Neural cell (in vitro differentiated cells): ENCODE measurements at regions not wholly inside any gene's neighbourhood (a gene's known extent, or its start where the extent isn't known, plus 50 kb on each side); places are given as distances from the start of the nearest gene placed in this dataset.

Source experiments
- H2AFZ ChIP-seq: fragments of 200-600, 300-800 bp; sonication (generic), shearing (Covaris generic); 2 replicates; pipeline ENCODE4 v1.6.0; 2014; ENCODE audit warnings: low read depth, mild to moderate bottlenecking, antibody characterized with exemption, low read length, moderate library complexity
- H3F3A ChIP-seq: fragments of 200-600 bp; shearing (Covaris generic); 2 replicates; pipeline ENCODE4 v1.6.1; 2016; ENCODE audit warnings: mild to moderate bottlenecking, moderate library complexity, mixed read lengths, antibody characterized with exemption, low read length; ENCODE audit not compliant: insufficient read depth, poor library complexity, severe bottlenecking
- H3K27ac ChIP-seq: fragments of 200-600, 300-800 bp; sonication (generic), shearing (Covaris generic); 2 replicates; pipeline ENCODE4 v1.5.1; 2014; ENCODE audit warnings: mild to moderate bottlenecking, low read length, moderate library complexity
- H3K27me3 ChIP-seq: fragments of 300-800, 200-600 bp; sonication (generic), shearing (Covaris generic); 2 replicates; pipeline ENCODE4 v1.6.0; 2014; ENCODE audit warnings: mild to moderate bottlenecking, low read depth, low read length, moderate library complexity; ENCODE audit not compliant: insufficient read depth
- H3K36me3 ChIP-seq: fragments of 300-800, 200-600 bp; sonication (generic), shearing (Covaris generic); 2 replicates; pipeline ENCODE4 v1.5.1; 2014; ENCODE audit warnings: mild to moderate bottlenecking, antibody characterized with exemption, low read length, moderate library complexity; ENCODE audit not compliant: insufficient read depth
- H3K4me2 ChIP-seq: fragments of 300-800, 200-600 bp; sonication (generic), shearing (Covaris generic); 2 replicates; pipeline ENCODE4 v1.6.0; 2014; ENCODE audit warnings: mild to moderate bottlenecking, low read length
- H3K4me3 ChIP-seq: fragments of 300-800, 200-600 bp; sonication (generic), shearing (Covaris generic); 2 replicates; pipeline ENCODE4 v1.5.1; 2014; ENCODE audit warnings: mild to moderate bottlenecking, low read length, moderate library complexity
- H3K79me2 ChIP-seq: fragments of 200-600 bp; shearing (Covaris generic); replicated peaks from 2 replicates; pipeline ENCODE4 v1.6.0; 2014; ENCODE audit warnings: mild to moderate bottlenecking, low read length, moderate library complexity; ENCODE audit not compliant: insufficient read depth
- H3K9ac ChIP-seq: fragments of 300-800, 200-600 bp; sonication (generic), shearing (Covaris generic); 2 replicates; pipeline ENCODE4 v1.6.1; 2016; ENCODE audit warnings: mild to moderate bottlenecking, low read length, mixed read lengths
- H3K9me2 ChIP-seq: fragments of 200-600 bp; shearing (Covaris generic); 2 replicates; pipeline ENCODE4 v1.6.1; 2016; ENCODE audit warnings: mild to moderate bottlenecking, low read length, mixed read lengths; ENCODE audit not compliant: insufficient read depth
- H3K9me3 ChIP-seq: fragments of 200-600, 300-800 bp; sonication (generic), shearing (Covaris generic); 2 replicates; pipeline ENCODE4 v1.6.1; 2016; ENCODE audit warnings: mild to moderate bottlenecking, mixed run types, low read length, moderate library complexity, mixed read lengths
- H4K20me1 ChIP-seq: fragments of 200-600 bp; shearing (Covaris generic); 2 replicates; pipeline ENCODE4 v1.6.1; 2016; ENCODE audit warnings: mild to moderate bottlenecking, mixed run types; ENCODE audit not compliant: insufficient read depth
- CTCF ChIP-seq: fragments of 450-650 bp; IDR thresholded peaks from 2 replicates; pipeline ENCODE4 v1.5.1; 2014; ENCODE audit warnings: antibody characterized with exemption, mild to moderate bottlenecking, moderate library complexity; ENCODE audit not compliant: poor library complexity, severe bottlenecking
- EP300 ChIP-seq: fragments of 450-650 bp; conservative IDR thresholded peaks from 2 replicates; pipeline ENCODE4 v1.6.1; 2014; ENCODE audit warnings: antibody characterized with exemption, mild to moderate bottlenecking, moderate library complexity; ENCODE audit not compliant: poor library complexity, severe bottlenecking
- EZH2 ChIP-seq: fragments of 200-600, 300-800 bp; shearing (Covaris generic), sonication (generic); IDR thresholded peaks from 2 replicates; pipeline ENCODE4 v1.6.1; 2014; ENCODE audit warnings: antibody characterized with exemption, low read length, borderline replicate concordance, mild to moderate bottlenecking; ENCODE audit not compliant: insufficient read depth, poor library complexity, severe bottlenecking
- MXI1 ChIP-seq: fragments of 450-650 bp; conservative IDR thresholded peaks from 2 replicates; pipeline ENCODE4 v1.6.1; 2014; ENCODE audit warnings: antibody characterized with exemption, mild to moderate bottlenecking; ENCODE audit not compliant: poor library complexity, severe bottlenecking
- POLR2AphosphoS5 ChIP-seq: IDR thresholded peaks from 2 replicates; pipeline ENCODE4 v1.6.1; 2012
- RAD21 ChIP-seq: fragments of 450-650 bp; conservative IDR thresholded peaks from 2 replicates; pipeline ENCODE4 v1.6.1; 2014; ENCODE audit warnings: antibody characterized with exemption, mild to moderate bottlenecking, moderate library complexity
- REST ChIP-seq: IDR thresholded peaks from 2 replicates; pipeline ENCODE4 v1.6.1; 2012; ENCODE audit warnings: borderline replicate concordance
- SMC3 ChIP-seq: fragments of 450-650 bp; conservative IDR thresholded peaks from 2 replicates; pipeline ENCODE4 v1.6.1; 2014; ENCODE audit warnings: antibody characterized with exemption, mild to moderate bottlenecking, moderate library complexity; ENCODE audit not compliant: poor library complexity
- TAF1 ChIP-seq: IDR thresholded peaks from 2 replicates; pipeline ENCODE4 v1.6.1; 2012; ENCODE audit warnings: low read depth

GRCh38 chr5:124180875-124181461, 565.5 kb downstream of the ZNF608 start:
- no peaks in the 10 kb centered on the region for H3K27me3 ChIP-seq
- no peaks in the 10 kb centered on the region for H3K9me2 ChIP-seq
- H3F3A ChIP-seq, result no peaks in the 10 kb centered on the region
- no peak overlapping the region for H3K27ac ChIP-seq
- no peak overlapping the region for H3K4me2 ChIP-seq
- H3K79me2 ChIP-seq, result no peaks in the 10 kb centered on the region
- TF ChIP-seq TAF1 (no peak), SMC3 (no peak), RAD21 (no peak), MXI1 (no peak), EP300 (no peak), EZH2 (no peak), REST (no peak)
- no peaks in the 10 kb centered on the region for H3K9me3 ChIP-seq
- H4K20me1 ChIP-seq, result no peaks in the 10 kb centered on the region
- no peak overlapping the region for H3K9ac ChIP-seq
- H3K4me3 ChIP-seq, result no peak overlapping the region
- no peak overlapping the region for H2AFZ ChIP-seq
- no peaks in the 10 kb centered on the region for H3K36me3 ChIP-seq

- Histone ChIP-seq H3K9me3 (no peaks in the 10 kb centered on the region), H4K20me1 (no peaks in the 10 kb centered on the region), H3K4me2 (no peak overlapping the region), H3K4me3 (no peak overlapping the region), H3K9ac (no peak overlapping the region), H3K27me3 (no peaks in the 10 kb centered on the region), H2AFZ (no peak overlapping the region), H3K27ac (no peak overlapping the region), H3K79me2 (no peaks in the 10 kb centered on the region), H3K36me3 (no peaks in the 10 kb centered on the region), H3F3A (no peaks in the 10 kb centered on the region), H3K9me2 (no peaks in the 10 kb centered on the region)
- TF ChIP-seq MXI1 (no peak), EZH2 (no peak), RAD21 (no peak)
These were observed 566.1 kb downstream of the ZNF608 start for GRCh38 chr5:124180299-124180874.

GRCh38 chr5:124179819-124180218, 566.6 kb downstream of the ZNF608 start:
- Histone ChIP-seq H3K36me3 (no peaks in the 10 kb centered on the region), H3K4me3 (no peak overlapping the region), H3K79me2 (no peaks in the 10 kb centered on the region), H3K9me2 (no peaks in the 10 kb centered on the region), H3K27me3 (no peaks in the 10 kb centered on the region), H3K27ac (no peak overlapping the region), H4K20me1 (no peaks in the 10 kb centered on the region), H3F3A (no peaks in the 10 kb centered on the region), H3K9me3 (no peaks in the 10 kb centered on the region), H3K4me2 (no peak overlapping the region), H3K9ac (no peak overlapping the region), H2AFZ (no peak overlapping the region)
- no peak for TF ChIP-seq CTCF
- TF ChIP-seq EP300, result no peak
- TF ChIP-seq TAF1, result no peak
- TF ChIP-seq POLR2AphosphoS5, result no peak
- TF ChIP-seq MXI1, result no peak
- TF ChIP-seq REST, result no peak
- TF ChIP-seq SMC3, result no peak
- no peak for TF ChIP-seq RAD21
- TF ChIP-seq EZH2, result no peak
